Esophagus squamous epithelium (tissue), 5 donors: ENCODE measurements at regions not wholly inside any gene's neighbourhood (a gene's known extent, or its start where the extent isn't known, plus 50 kb on each side); places are given as distances from the start of the nearest gene placed in this dataset.

ENCODE experiments used
- DNase-seq: peaks from one replicate; lab custom pipeline; 2025; lab: John Stamatoyannopoulos, UW
- H3K27ac ChIP-seq, 4 donors: fragments of 200-600 bp; sonication (generic); one replicate each; pipeline ENCODE4 v1.5.1; 2016 to 2019; ENCODE audit warnings: mild to moderate bottlenecking in 1 of 4
- H3K27me3 ChIP-seq, 4 donors: fragments of 200-600 bp; sonication (generic); 1 replicate in 3 of 4; 2 replicates in 1 of 4; pipeline versions ENCODE4 v1.5.1 to v1.6.0; 2017 to 2021; ENCODE audit warnings: antibody characterized with exemption in 1 of 4
- H3K36me3 ChIP-seq, 3 donors: fragments of 200-600 bp; sonication (generic); one replicate each; pipeline ENCODE4 v1.5.1; 2016 to 2019
- H3K4me1 ChIP-seq, 3 donors: fragments of 200-600 bp; sonication (generic); one replicate each; pipeline ENCODE4 v1.5.1; 2017 to 2019
- H3K4me3 ChIP-seq, 4 donors: fragments of 200-600 bp; sonication (generic); 1 replicate in 3 of 4; 2 replicates in 1 of 4; pipeline ENCODE4 v1.5.1; 2016 to 2019; ENCODE audit warnings: mild to moderate bottlenecking in 2 of 4, moderate library complexity in 1 of 4
- H3K9me3 ChIP-seq, 3 donors: fragments of 200-600 bp; sonication (generic); one replicate each; pipeline ENCODE4 v1.5.1; 2016 to 2019
- CTCF ChIP-seq, 6 experiments: fragments of 450-650 bp in 4 of 6; fragments of 200-600 bp in 2 of 6; sonication (generic) in 2 of 6; IDR thresholded peaks; one replicate each; pipeline ENCODE4 v1.5.1; 2016 to 2019; ENCODE audit warnings: antibody characterized with exemption in 6 of 6, mild to moderate bottlenecking in 4 of 6, moderate library complexity in 4 of 6
- POLR2A ChIP-seq, 4 donors: fragments of 450-650 bp; IDR thresholded peaks; one replicate each; pipeline ENCODE4 v1.6.1; 2017; ENCODE audit warnings: antibody characterized with exemption in 4 of 4, mild to moderate bottlenecking in 4 of 4, moderate library complexity in 3 of 4
- WGBS, 2 donors: methylation state at CpG; one replicate each; pipeline ENCODE4 v1.1.5; 2018; 5-methylcytosine and 5-hydroxymethylcytosine counted together
- intact Hi-C: fragments of 100-400 bp; cut with DNase I; formaldehyde crosslinking; loops from one replicate; pipeline ENCODE4 v1.15.0; 2022
- donor health status: DM: yes; HTN: yes; CAD: no.

GRCh38 chr2:59484673-59485072 is 1068.8 kb downstream of the BCL11A start:
- Histone ChIP-seq H3K27ac (no peak overlapping the region), H3K4me3 (no peak overlapping the region), H3K9me3 (no peaks in the 10 kb centered on the region), H3K36me3 (no peaks in the 10 kb centered on the region), H3K4me1 (no peaks in the 10 kb centered on the region), H3K27me3 (no peaks in the 10 kb centered on the region)
- no peak for DNase-seq
- 73 to 76% methylated on average over 3 of the region's 3 CpGs for WGBS, 2 donors
- intact Hi-C loops = no loop called here
- no peak for TF ChIP-seq POLR2A (IDR thresholded peaks at IDR 0.05)

GRCh38 chr2:59463426-59463825 is 1090.0 kb downstream of the BCL11A start:
- H3K9me3 ChIP-seq = no peaks in the 10 kb centered on the region
- H3K27ac ChIP-seq = no peak overlapping the region
- no peaks in the 10 kb centered on the region for H3K36me3 ChIP-seq
- intact Hi-C loops = no loop called here
- TF ChIP-seq CTCF (IDR thresholded peaks at IDR 0.05) (no peak), POLR2A (IDR thresholded peaks at IDR 0.05) (no peak)
- DNase-seq = no peak
- H3K4me3 ChIP-seq = no peak overlapping the region
- 52 to 54% methylated on average over 4 of the region's 4 CpGs for WGBS, 2 donors
- H3K4me1 ChIP-seq = no peaks in the 10 kb centered on the region
- no peaks in the 10 kb centered on the region for H3K27me3 ChIP-seq

GRCh38 chr2:59462422-59463197 is 1090.8 kb downstream of the BCL11A start:
- no peak for DNase-seq
- TF ChIP-seq CTCF (IDR thresholded peaks at IDR 0.05) (no peak), POLR2A (IDR thresholded peaks at IDR 0.05) (no peak)

GRCh38 chr2:59461127-59461526 is 1092.3 kb downstream of the BCL11A start:
- Histone ChIP-seq H3K27me3 (no peaks in the 10 kb centered on the region), H3K27ac (no peak overlapping the region), H3K9me3 (no peaks in the 10 kb centered on the region), H3K36me3 (no peaks in the 10 kb centered on the region), H3K4me3 (no peak overlapping the region), H3K4me1 (no peaks in the 10 kb centered on the region)
- intact Hi-C loops = no loop called here
- WGBS, 2 donors = 22 to 44% methylated on average over 1 of the region's 1 CpG
- DNase-seq = no peak
- TF ChIP-seq CTCF (IDR thresholded peaks at IDR 0.05) = no peak
- TF ChIP-seq POLR2A (IDR thresholded peaks at IDR 0.05) = no peak

More at GRCh38 chr2:59462422-59463197, 1090.8 kb downstream of the BCL11A start:
- WGBS, 2 donors = 69 to 70% methylated on average over 7 of the region's 7 CpGs
- Histone ChIP-seq H3K27ac (no peak overlapping the region), H3K9me3 (no peaks in the 10 kb centered on the region), H3K4me1 (no peaks in the 10 kb centered on the region), H3K4me3 (no peak overlapping the region), H3K36me3 (no peaks in the 10 kb centered on the region), H3K27me3 (no peaks in the 10 kb centered on the region)
- intact Hi-C loops = no loop called here

- TF ChIP-seq CTCF (IDR thresholded peaks at IDR 0.05) = no peak
- no peak for TF ChIP-seq POLR2A (IDR thresholded peaks at IDR 0.05)
- Histone ChIP-seq H3K27me3 (no peaks in the 10 kb centered on the region), H3K36me3 (no peaks in the 10 kb centered on the region), H3K4me3 (no peak overlapping the region), H3K4me1 (no peaks in the 10 kb centered on the region), H3K27ac (no peak overlapping the region), H3K9me3 (no peaks in the 10 kb centered on the region)
- intact Hi-C loops = no loop called here
- WGBS, 2 donors = 25 to 40% methylated on average over 5 of the region's 5 CpGs
- DNase-seq = no peak
Observed at GRCh38 chr2:59458800-59459199, 1094.7 kb downstream of the BCL11A start.
